Breast epithelium (tissue), 3 donors: ENCODE measurements at regions not wholly inside any gene's neighbourhood (a gene's known extent, or its start where the extent isn't known, plus 50 kb on each side); places are given as distances from the start of the nearest gene placed in this dataset.

Source experiments
- POLR2A ChIP-seq: fragments of 450-650 bp; IDR thresholded peaks from one replicate; pipeline ENCODE4 v1.6.1; 2016; ENCODE audit warnings: antibody characterized with exemption, mild to moderate bottlenecking, moderate library complexity
- POLR2AphosphoS5 ChIP-seq, 3 donors: sonication (generic); formaldehyde crosslinking; IDR thresholded peaks; one replicate each; pipeline ENCODE4 v1.6.1; 2017; ENCODE audit warnings: antibody characterized with exemption in 3 of 3
- TF ChIP-seq, protein P1 (sequence below), 3 donors: fragments of 450-650 bp; IDR thresholded peaks; one replicate each; pipeline ENCODE4 v1.5.1; 2016 to 2017; ENCODE audit warnings: antibody characterized with exemption in 3 of 3, mild to moderate bottlenecking in 3 of 3, moderate library complexity in 3 of 3

DNA sequence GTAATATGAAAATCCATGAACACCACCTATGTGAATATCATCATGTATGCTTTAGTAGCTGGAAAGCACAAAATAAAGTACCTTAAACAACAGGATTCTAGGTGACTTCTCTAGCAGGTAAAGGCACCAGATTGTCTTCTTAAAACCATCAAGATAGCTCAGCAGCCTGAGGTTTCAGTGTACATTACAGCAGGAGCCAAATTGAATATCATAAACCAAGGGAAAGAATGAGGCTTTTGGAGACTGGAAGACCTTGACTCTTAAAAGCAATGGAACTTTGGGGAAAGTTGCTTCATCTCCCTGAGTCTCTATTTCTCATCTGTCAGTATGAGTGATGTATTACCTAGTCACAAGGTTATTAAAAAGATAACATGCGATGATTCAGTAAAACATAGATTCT is 429.7 kb upstream of the SPHKAP start:
- TF ChIP-seq, protein P1, sequence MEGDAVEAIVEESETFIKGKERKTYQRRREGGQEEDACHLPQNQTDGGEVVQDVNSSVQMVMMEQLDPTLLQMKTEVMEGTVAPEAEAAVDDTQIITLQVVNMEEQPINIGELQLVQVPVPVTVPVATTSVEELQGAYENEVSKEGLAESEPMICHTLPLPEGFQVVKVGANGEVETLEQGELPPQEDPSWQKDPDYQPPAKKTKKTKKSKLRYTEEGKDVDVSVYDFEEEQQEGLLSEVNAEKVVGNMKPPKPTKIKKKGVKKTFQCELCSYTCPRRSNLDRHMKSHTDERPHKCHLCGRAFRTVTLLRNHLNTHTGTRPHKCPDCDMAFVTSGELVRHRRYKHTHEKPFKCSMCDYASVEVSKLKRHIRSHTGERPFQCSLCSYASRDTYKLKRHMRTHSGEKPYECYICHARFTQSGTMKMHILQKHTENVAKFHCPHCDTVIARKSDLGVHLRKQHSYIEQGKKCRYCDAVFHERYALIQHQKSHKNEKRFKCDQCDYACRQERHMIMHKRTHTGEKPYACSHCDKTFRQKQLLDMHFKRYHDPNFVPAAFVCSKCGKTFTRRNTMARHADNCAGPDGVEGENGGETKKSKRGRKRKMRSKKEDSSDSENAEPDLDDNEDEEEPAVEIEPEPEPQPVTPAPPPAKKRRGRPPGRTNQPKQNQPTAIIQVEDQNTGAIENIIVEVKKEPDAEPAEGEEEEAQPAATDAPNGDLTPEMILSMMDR (IDR thresholded peaks at IDR 0.05) = no peak
- TF ChIP-seq POLR2A = no peak
- TF ChIP-seq POLR2AphosphoS5 (IDR thresholded peaks at IDR 0.05) = no peak
